ENCODE measurements at regions not wholly inside any gene's neighbourhood (a gene's known extent, or its start where the extent isn't known, plus 50 kb on each side); places are given as distances from the start of the nearest gene placed in this dataset.

DNA sequence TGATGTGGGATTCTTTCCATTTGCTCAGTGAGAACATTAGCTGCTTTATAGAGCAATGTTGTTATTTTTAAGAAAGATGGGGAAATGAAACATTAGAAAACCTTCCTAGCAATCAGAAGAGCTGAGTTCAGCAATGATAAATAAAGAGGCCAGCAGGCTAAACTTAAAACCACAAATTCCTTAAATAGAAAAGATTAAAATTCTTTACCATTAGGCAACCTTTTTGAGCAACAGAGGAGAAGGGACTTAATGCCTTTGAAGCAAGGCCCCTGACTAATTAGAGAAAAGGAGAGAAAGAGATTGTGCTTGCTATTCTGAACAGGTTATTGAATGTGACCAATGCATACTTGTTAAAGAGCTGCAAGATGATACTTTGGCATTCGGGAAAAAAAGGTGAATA, 160.8 kb upstream of the LMO3 start:
- POLR2A ChIA-PET, result no interaction called here
- Mint-ChIP-seq H3K4me1 (no peaks in the 10 kb centered on the region), H3K9me3 (peaks cover 4 to 56% (median 32%) of the 10 kb centered on the region in 9 donors), H3K27ac (no peak overlapping the region), H3K4me3 (no peak overlapping the region), H3K36me3 (peaks cover 0 to 3% (median 0%) of the 10 kb centered on the region in 3 donors), H3K27me3 (no peaks in the 10 kb centered on the region)
- DNase-seq (no peak), ATAC-seq (no peak)

DNA sequence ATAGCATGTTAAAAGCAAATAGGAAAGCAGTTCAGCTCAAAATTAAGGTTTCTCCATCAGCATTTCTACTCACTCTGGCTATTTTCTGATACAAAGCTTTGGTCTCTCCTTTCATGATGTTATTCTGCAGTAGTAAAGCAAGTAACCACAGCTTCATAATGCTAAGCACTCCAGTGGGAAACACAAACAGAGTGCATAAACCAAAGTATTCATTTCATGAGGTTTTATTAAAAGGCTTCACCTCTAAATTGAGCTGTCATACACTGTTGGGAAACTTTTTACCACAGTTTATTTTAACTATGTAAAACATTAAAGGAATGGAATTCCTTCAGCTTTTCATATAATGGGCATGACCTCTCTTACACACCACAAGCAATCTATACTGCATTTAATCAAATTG, 157.9 kb upstream of the LMO3 start:
- ATAC-seq, result no peak
- Mint-ChIP-seq H3K9me3 (peaks cover 2 to 32% (median 14%) of the 10 kb centered on the region in 9 donors), H3K4me1 (no peaks in the 10 kb centered on the region), H3K27me3 (no peaks in the 10 kb centered on the region), H3K36me3 (no peaks in the 10 kb centered on the region), H3K4me3 (no peak overlapping the region), H3K27ac (no peak overlapping the region)
- DNase-seq, result no peak
- POLR2A ChIA-PET, result no interaction called here

DNA sequence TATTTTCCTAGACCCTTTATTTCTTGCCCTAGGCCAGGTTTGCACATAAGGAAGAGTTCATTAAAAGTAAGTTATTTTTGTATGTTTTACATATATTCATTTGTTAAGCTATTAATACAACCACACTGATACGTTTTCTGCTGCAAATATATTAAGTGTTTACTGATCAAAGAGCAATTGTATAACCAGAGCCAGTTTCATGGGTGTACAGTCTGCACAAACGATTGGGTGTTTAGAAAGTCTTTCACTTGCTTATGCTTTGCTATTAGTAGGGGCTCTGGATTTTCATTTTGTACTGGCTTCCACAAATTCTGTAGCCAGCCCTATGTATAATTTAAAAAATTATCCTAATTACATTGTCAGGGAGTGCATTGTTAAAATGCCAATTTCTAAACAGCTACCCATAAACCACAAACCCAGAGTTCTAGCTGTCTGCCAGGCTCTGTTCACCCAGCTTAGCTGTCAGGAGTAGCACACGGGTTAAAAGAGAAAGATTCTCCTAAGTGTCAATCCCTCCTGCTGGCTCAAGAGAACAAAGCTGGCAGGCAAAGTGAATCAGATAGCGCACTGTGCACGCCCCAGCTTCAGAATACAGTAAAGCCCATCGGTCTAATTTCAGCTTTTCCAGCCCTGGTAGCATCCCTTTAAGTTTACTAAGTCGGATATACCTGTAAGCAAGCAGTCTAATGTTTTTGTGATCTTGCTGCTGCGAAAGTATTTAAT, 151.0 kb upstream of the LMO3 start:
- H3K36me3 Mint-ChIP-seq, result no peaks in the 10 kb centered on the region

GRCh38 chr12:16730772-16731171, 124.8 kb upstream of the LMO3 start:
- DNase-seq (no peak), ATAC-seq (no peak)
- Mint-ChIP-seq H3K9me3 (peaks cover 0 to 20% (median 0%) of the 10 kb centered on the region in 9 donors), H3K27ac (no peak overlapping the region), H3K36me3 (no peaks in the 10 kb centered on the region), H3K4me1 (no peaks in the 10 kb centered on the region), H3K4me3 (no peak overlapping the region), H3K27me3 (no peaks in the 10 kb centered on the region)
- POLR2A ChIA-PET, result no interaction called here

More for the DNA sequence above, 151.0 kb upstream of the LMO3 start:
- no peak overlapping the region for H3K27ac Mint-ChIP-seq
- DNase-seq, result no peak
- H3K27me3 Mint-ChIP-seq, result no peaks in the 10 kb centered on the region
- no peak for ATAC-seq
- no peak overlapping the region for H3K4me3 Mint-ChIP-seq
- POLR2A ChIA-PET, result no interaction called here
- no peaks in the 10 kb centered on the region for H3K4me1 Mint-ChIP-seq
- peaks cover 0 to 11% (median 0%) of the 10 kb centered on the region in 9 donors for H3K9me3 Mint-ChIP-seq

DNA sequence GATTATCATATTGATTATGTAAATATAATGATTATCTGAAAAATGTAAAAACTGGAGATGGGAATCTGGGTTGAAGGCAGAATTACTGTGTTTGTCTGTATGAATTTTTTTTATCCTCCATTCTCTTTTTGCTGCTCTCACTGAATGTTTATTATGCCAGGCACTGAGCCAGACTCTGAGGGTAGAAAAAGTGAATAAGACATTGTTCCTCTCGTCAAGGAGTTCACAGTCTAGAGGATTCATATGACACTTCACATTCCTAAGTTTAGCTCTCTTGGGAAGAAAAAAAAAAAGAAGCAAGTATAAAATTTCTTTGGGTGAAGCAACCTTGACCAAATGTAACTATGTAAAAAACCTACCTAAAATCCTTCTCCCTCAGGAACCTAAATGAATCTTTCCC, 120.9 kb upstream of the LMO3 start:
- no peak overlapping the region for H3K4me3 Mint-ChIP-seq
- no peaks in the 10 kb centered on the region for H3K27me3 Mint-ChIP-seq
- H3K36me3 Mint-ChIP-seq, result no peaks in the 10 kb centered on the region
- H3K27ac Mint-ChIP-seq, result no peak overlapping the region
- DNase-seq (no peak), ATAC-seq (no peak)
- POLR2A ChIA-PET, result no interaction called here
- no peaks in the 10 kb centered on the region for H3K4me1 Mint-ChIP-seq
- peaks cover 0 to 16% (median 0%) of the 10 kb centered on the region in 9 donors for H3K9me3 Mint-ChIP-seq

- Mint-ChIP-seq H3K27me3 (no peaks in the 10 kb centered on the region), H3K36me3 (no peaks in the 10 kb centered on the region), H3K4me3 (no peak overlapping the region), H3K9me3 (peaks cover 0 to 8% (median 3%) of the 10 kb centered on the region in 9 donors), H3K4me1 (no peaks in the 10 kb centered on the region), H3K27ac (no peak overlapping the region)
- POLR2A ChIA-PET, result no interaction called here
- no peak for DNase-seq
- ATAC-seq, result no peak
Observed at GRCh38 chr12:16719713-16720416, 113.9 kb upstream of the LMO3 start.

GRCh38 chr12:16716928-16717327, 111.0 kb upstream of the LMO3 start:
- H3K4me1 Mint-ChIP-seq, result no peaks in the 10 kb centered on the region
- ATAC-seq (no peak), DNase-seq (no peak)
- no peaks in the 10 kb centered on the region for H3K27me3 Mint-ChIP-seq
- H3K27ac Mint-ChIP-seq, result no peak overlapping the region
- POLR2A ChIA-PET, result no interaction called here
- H3K4me3 Mint-ChIP-seq, result no peak overlapping the region
- H3K9me3 Mint-ChIP-seq, result peaks cover 0 to 12% (median 3%) of the 10 kb centered on the region in 9 donors
- no peaks in the 10 kb centered on the region for H3K36me3 Mint-ChIP-seq

DNA sequence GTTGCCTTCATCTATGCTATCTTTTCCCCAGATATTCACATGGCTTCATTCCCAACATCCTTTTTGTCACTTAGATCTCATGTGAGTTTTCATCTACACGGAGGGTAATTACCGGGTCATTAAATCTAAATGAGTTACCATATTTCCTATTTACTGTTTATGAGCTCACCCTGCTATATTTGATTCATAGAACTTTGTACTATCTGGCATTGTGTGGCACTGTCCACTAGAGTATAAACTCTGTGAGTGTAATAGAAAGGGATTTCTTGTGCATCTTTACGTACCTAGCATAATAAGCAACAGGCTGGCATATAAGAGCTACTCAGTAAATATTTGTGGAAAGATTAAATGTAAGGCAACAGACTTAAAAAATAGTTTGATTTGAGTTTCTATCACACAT, 86.1 kb upstream of the LMO3 start:
- Mint-ChIP-seq H3K4me1 (no peaks in the 10 kb centered on the region), H3K27me3 (no peaks in the 10 kb centered on the region), H3K27ac (no peak overlapping the region), H3K4me3 (no peak overlapping the region), H3K36me3 (no peaks in the 10 kb centered on the region), H3K9me3 (peaks cover 0 to 33% (median 10%) of the 10 kb centered on the region in 9 donors)
- DNase-seq (no peak), ATAC-seq (no peak)
- POLR2A ChIA-PET, result no interaction called here

DNA sequence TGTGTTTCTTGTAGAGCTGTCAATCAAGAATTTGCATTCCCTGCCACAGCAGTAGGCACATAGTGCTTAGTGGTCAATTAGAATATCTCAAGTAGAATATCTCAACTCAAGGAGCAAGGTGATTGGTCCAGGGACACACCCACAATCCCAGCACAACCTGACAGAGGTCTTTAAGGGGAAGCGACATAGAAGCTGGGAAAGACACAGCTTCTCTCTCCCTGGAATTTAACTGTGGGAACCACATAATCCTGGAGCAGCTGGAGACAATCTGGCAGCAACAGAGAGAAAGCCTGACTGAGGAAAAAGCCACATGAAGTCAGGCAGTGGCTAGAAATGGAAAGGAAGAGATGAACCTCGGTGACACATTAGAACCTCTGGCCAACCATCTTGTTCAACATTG, 85.7 kb upstream of the LMO3 start:
- POLR2A ChIA-PET, result no interaction called here
- H3K27ac Mint-ChIP-seq, result no peak overlapping the region
- no peaks in the 10 kb centered on the region for H3K36me3 Mint-ChIP-seq
- H3K4me1 Mint-ChIP-seq, result no peaks in the 10 kb centered on the region
- no peak overlapping the region for H3K4me3 Mint-ChIP-seq
- no peaks in the 10 kb centered on the region for H3K27me3 Mint-ChIP-seq
- ATAC-seq (no peak), DNase-seq (no peak)
- H3K9me3 Mint-ChIP-seq, result peaks cover 0 to 29% (median 9%) of the 10 kb centered on the region in 9 donors

- no peak for DNase-seq
- ATAC-seq, result no peak
- POLR2A ChIA-PET, result no interaction called here
- no peaks in the 10 kb centered on the region for H3K4me1 Mint-ChIP-seq
- H3K36me3 Mint-ChIP-seq, result no peaks in the 10 kb centered on the region
- peaks cover 0 to 29% (median 6%) of the 10 kb centered on the region in 9 donors for H3K9me3 Mint-ChIP-seq
- H3K27me3 Mint-ChIP-seq, result no peaks in the 10 kb centered on the region
- no peak overlapping the region for H3K27ac Mint-ChIP-seq
- no peak overlapping the region for H3K4me3 Mint-ChIP-seq
Observed at GRCh38 chr12:16688200-16688599, 82.2 kb upstream of the LMO3 start.

DNA sequence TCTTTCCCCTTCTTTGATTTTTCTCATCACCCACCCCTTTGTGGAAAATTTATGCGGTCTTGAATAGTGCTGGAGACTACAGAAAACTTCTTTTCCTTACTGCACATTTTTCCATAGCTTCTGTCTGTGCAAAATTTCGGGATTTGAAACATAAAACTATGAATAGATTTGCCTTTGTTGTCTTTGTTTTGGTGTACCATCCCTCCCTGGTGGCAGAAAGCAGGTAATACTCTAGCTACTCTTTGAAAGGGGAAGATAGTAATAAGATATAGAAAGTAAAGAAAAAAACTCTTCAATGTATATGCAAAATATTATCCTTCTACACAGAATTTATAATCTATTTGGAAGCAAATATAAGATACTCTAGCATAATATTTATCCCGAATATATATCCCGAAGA, 79.1 kb upstream of the LMO3 start:
- no peak for ATAC-seq
- POLR2A ChIA-PET, result no interaction called here
- peaks cover 0 to 29% (median 3%) of the 10 kb centered on the region in 9 donors for H3K9me3 Mint-ChIP-seq

GRCh38 chr12:16681196-16681595, 75.2 kb upstream of the LMO3 start:
- Mint-ChIP-seq H3K4me3 (no peak overlapping the region), H3K4me1 (no peaks in the 10 kb centered on the region), H3K27ac (no peak overlapping the region), H3K27me3 (no peaks in the 10 kb centered on the region), H3K36me3 (no peaks in the 10 kb centered on the region), H3K9me3 (peaks cover 0 to 29% (median 3%) of the 10 kb centered on the region in 9 donors)
- DNase-seq (no peak), ATAC-seq (no peak)
- POLR2A ChIA-PET, result no interaction called here

More for the DNA sequence above, 79.1 kb upstream of the LMO3 start:
- H3K27ac Mint-ChIP-seq, result no peak overlapping the region
- no peak overlapping the region for H3K4me3 Mint-ChIP-seq
- H3K27me3 Mint-ChIP-seq, result no peaks in the 10 kb centered on the region
- no peaks in the 10 kb centered on the region for H3K4me1 Mint-ChIP-seq
- H3K36me3 Mint-ChIP-seq, result no peaks in the 10 kb centered on the region
- no peak for DNase-seq

DNA sequence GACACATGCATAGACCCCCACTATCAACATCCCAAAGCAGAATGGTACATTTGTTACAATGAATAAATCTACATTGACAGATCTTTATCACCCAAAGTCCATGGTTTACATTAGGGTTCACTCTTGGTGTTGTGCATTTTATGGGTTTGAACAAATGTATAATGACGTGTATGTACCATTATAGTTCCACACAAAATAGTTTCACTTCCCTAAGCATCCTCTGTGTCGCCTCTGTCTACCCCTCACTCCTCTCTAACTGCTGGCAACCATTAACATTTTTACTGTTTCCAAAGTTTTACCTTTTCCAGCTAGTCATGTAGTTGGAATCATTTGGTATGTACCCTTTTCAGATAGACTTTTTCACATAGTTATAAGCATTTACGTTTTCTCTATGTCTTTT, 69.5 kb upstream of the LMO3 start:
- ATAC-seq (no peak), DNase-seq (no peak)
- Mint-ChIP-seq H3K27me3 (no peaks in the 10 kb centered on the region), H3K4me1 (no peaks in the 10 kb centered on the region), H3K4me3 (no peak overlapping the region), H3K36me3 (no peaks in the 10 kb centered on the region), H3K27ac (no peak overlapping the region), H3K9me3 (peaks cover 0 to 7% (median 0%) of the 10 kb centered on the region in 9 donors)
- POLR2A ChIA-PET, result no interaction called here

GRCh38 chr12:16674885-16675284, 68.9 kb upstream of the LMO3 start:
- H3K9me3 Mint-ChIP-seq, result peaks cover 0 to 7% (median 0%) of the 10 kb centered on the region in 9 donors
- POLR2A ChIA-PET, result no interaction called here
- H3K36me3 Mint-ChIP-seq, result no peaks in the 10 kb centered on the region
- no peaks in the 10 kb centered on the region for H3K4me1 Mint-ChIP-seq
- H3K27ac Mint-ChIP-seq, result no peak overlapping the region
- ATAC-seq, result no peak
- DNase-seq, result no peak
- H3K27me3 Mint-ChIP-seq, result no peaks in the 10 kb centered on the region
- H3K4me3 Mint-ChIP-seq, result no peak overlapping the region

All from naive thymus-derived CD8-positive, alpha-beta T cell (primary cell).